Pulmonary artery endothelial cell (primary cell): ENCODE measurements at regions not wholly inside any gene's neighbourhood (a gene's known extent, or its start where the extent isn't known, plus 50 kb on each side); places are given as distances from the start of the nearest gene placed in this dataset.
"Not testable (repeated sequence)": the region's sequence is repeated elsewhere in the genome, so short reads cannot be mapped to it uniquely, and the experiment has no call there.

Experiments
- DNase-seq: peaks from one replicate; pipeline ENCODE4 v3.0.0-alpha.2; 2011; ENCODE audit warnings: low read depth, low spot score

GRCh38 chr10:52368725-52369124 lies 54.6 kb downstream of the DKK1 start:
- DNase-seq = no peak

GRCh38 chr10:52374207-52374606 lies 60.1 kb downstream of the DKK1 start:
- DNase-seq = not testable (repeated sequence)

GRCh38 chr10:52376694-52377354 lies 62.7 kb downstream of the DKK1 start:
- DNase-seq = no peak

GRCh38 chr10:52378124-52378523 lies 64.0 kb downstream of the DKK1 start:
- no peak for DNase-seq

GRCh38 chr10:52379287-52379686 lies 65.2 kb downstream of the DKK1 start:
- DNase-seq = no peak

- DNase-seq = no peak
These were observed 69.0 kb downstream of the DKK1 start for GRCh38 chr10:52383088-52383487.

GRCh38 chr10:52387744-52388143 lies 73.7 kb downstream of the DKK1 start:
- DNase-seq = peak; percentile 11

GRCh38 chr10:52390388-52390787 lies 76.3 kb downstream of the DKK1 start:
- DNase-seq = no peak

- no peak for DNase-seq
These were observed 78.0 kb downstream of the DKK1 start for GRCh38 chr10:52391927-52392602.

- no peak for DNase-seq
These were observed 80.2 kb downstream of the DKK1 start for GRCh38 chr10:52394246-52394645.

GRCh38 chr10:52400562-52400961 lies 86.5 kb downstream of the DKK1 start:
- DNase-seq = no peak

- not testable (repeated sequence) for DNase-seq
These were observed 89.7 kb downstream of the DKK1 start for GRCh38 chr10:52403801-52404200.

GRCh38 chr10:52409195-52409594 lies 95.1 kb downstream of the DKK1 start:
- DNase-seq = no peak

- no peak for DNase-seq
These were observed 95.8 kb downstream of the DKK1 start for GRCh38 chr10:52409928-52410327.

GRCh38 chr10:52410916-52411315 lies 96.8 kb downstream of the DKK1 start:
- no peak for DNase-seq

- DNase-seq = no peak
These were observed 105.2 kb downstream of the DKK1 start for GRCh38 chr10:52419281-52419680.

- DNase-seq = peak; percentile 54
These were observed 106.6 kb downstream of the DKK1 start for GRCh38 chr10:52420656-52421055.

- DNase-seq = no peak
These were observed 109.3 kb downstream of the DKK1 start for GRCh38 chr10:52423369-52423768.

- no peak for DNase-seq
These were observed 110.3 kb downstream of the DKK1 start for GRCh38 chr10:52424341-52424740.

- no peak for DNase-seq
These were observed 120.7 kb downstream of the DKK1 start for GRCh38 chr10:52434734-52435133.

GRCh38 chr10:52436664-52437063 lies 122.6 kb downstream of the DKK1 start:
- DNase-seq = no peak

GRCh38 chr10:52437205-52437646 lies 123.1 kb downstream of the DKK1 start:
- DNase-seq = no peak

- DNase-seq = no peak
These were observed 124.0 kb downstream of the DKK1 start for GRCh38 chr10:52438119-52438518.
